PC-3 (cell line): ENCODE measurements at regions not wholly inside any gene's neighbourhood (a gene's known extent, or its start where the extent isn't known, plus 50 kb on each side); places are given as distances from the start of the nearest gene placed in this dataset.

Experiments used
- ATAC-seq: fragments of 200-7000 bp; cut with Tn5 transposase; 2 replicates; pipeline ENCODE4 v1.9.1; 2020; ENCODE audit warnings: mild to moderate bottlenecking, moderate library complexity
- BruUV-seq: library from RNA; stranded (reverse); fragments of 400-500 nt; replicated peaks from 2 replicates; lab custom pipeline; 2021; lab: Mats Ljungman, UMichigan
- CTCF ChIA-PET: fragments of 300-600 bp; sonication (Branson Sonifier 250); formaldehyde crosslinking; loops from one replicate; lab custom pipeline; 2022; ENCODE audit warnings: antibody characterized with exemption; lab: Charles Lee
- POLR2A ChIA-PET: fragments of 300-600 bp; sonication (Branson Sonifier 250); formaldehyde crosslinking; loops from one replicate; lab custom pipeline; 2022; ENCODE audit warnings: antibody characterized with exemption; ENCODE audit not compliant: unreplicated experiment; lab: Charles Lee
- DNase-seq: peaks from one replicate; pipeline ENCODE4 v3.0.0-alpha.2; 2015
- H2AFZ ChIP-seq: fragments of 300-600 bp; sonication (generic); 2 replicates; pipeline ENCODE4 v1.6.0; 2016; ENCODE audit warnings: antibody characterized with exemption, low read length
- H3F3A ChIP-seq: fragments of 300-600 bp; sonication (generic); one replicate; pipeline ENCODE4 v1.6.0; 2017; ENCODE audit warnings: antibody characterized with exemption, low read length, control low read depth, mild to moderate bottlenecking; ENCODE audit not compliant: unreplicated experiment
- H3K27ac ChIP-seq: fragments of 300-600 bp; sonication (generic); 2 replicates; pipeline ENCODE4 v1.5.1; 2016; ENCODE audit warnings: mild to moderate bottlenecking, low read length
- H3K27me3 ChIP-seq: fragments of 300-600 bp; sonication (generic); 2 replicates; pipeline ENCODE4 v1.6.1; 2016; ENCODE audit warnings: low read length, mixed read lengths
- H3K36me3 ChIP-seq: fragments of 300-600 bp; sonication (generic); 2 replicates; pipeline ENCODE4 v1.6.1; 2016; ENCODE audit warnings: low read depth, mixed run types, low read length, mixed read lengths
- H3K4me1 ChIP-seq: fragments of 300-600 bp; sonication (generic); 2 replicates; pipeline ENCODE4 v1.5.1; 2016; ENCODE audit warnings: low read length; ENCODE audit not compliant: insufficient read depth
- H3K4me2 ChIP-seq: fragments of 300-600 bp; sonication (generic); 2 replicates; pipeline ENCODE4 v1.6.0; 2016; ENCODE audit warnings: low read length
- H3K4me3 ChIP-seq: fragments of 300-600 bp; sonication (generic); 2 replicates; pipeline ENCODE4 v1.5.1; 2016; ENCODE audit warnings: mild to moderate bottlenecking, low read length, mixed read lengths
- H3K79me2 ChIP-seq: fragments of 300-600 bp; sonication (generic); 2 replicates; pipeline ENCODE4 v1.6.1; 2017; ENCODE audit warnings: low read length, mixed read lengths
- H3K9ac ChIP-seq: fragments of 300-600 bp; sonication (generic); 2 replicates; pipeline ENCODE4 v1.6.0; 2016; ENCODE audit warnings: mild to moderate bottlenecking, low read length
- H3K9me2 ChIP-seq: fragments of 300-600 bp; sonication (generic); replicated peaks from 2 replicates; pipeline ENCODE4 v1.6.1; 2016; ENCODE audit warnings: mixed run types, low read length, mixed read lengths
- H3K9me3 ChIP-seq: fragments of 300-600 bp; sonication (generic); 2 replicates; pipeline ENCODE4 v1.6.1; 2016; ENCODE audit warnings: low read length, mixed read lengths
- H4K20me1 ChIP-seq: fragments of 300-600 bp; sonication (generic); 2 replicates; pipeline ENCODE4 v1.6.1; 2016; ENCODE audit warnings: low read length, mixed read lengths
- EZH2 ChIP-seq: fragments of 300-600 bp; sonication (generic); IDR thresholded peaks from one replicate; pipeline ENCODE4 v1.6.1; 2017; ENCODE audit warnings: antibody characterized with exemption, mild to moderate bottlenecking, low read length; ENCODE audit not compliant: unreplicated experiment
- EZH2phosphoT487 ChIP-seq: fragments of 300-600 bp; sonication (generic); IDR thresholded peaks from 2 replicates; pipeline ENCODE4 v1.6.1; 2018; ENCODE audit warnings: mild to moderate bottlenecking, antibody characterized with exemption, low read length, borderline replicate concordance
- intact Hi-C: fragments of 100-400 bp; cut with micrococcal nuclease; formaldehyde crosslinking; loops from 2 replicates; pipeline ENCODE4 v1.9.0; 2023
- TF ChIP-seq, protein P1 (sequence below): fragments of 300-600 bp; sonication (generic); conservative IDR thresholded peaks from 2 replicates; pipeline ENCODE4 v1.5.1; 2017; ENCODE audit warnings: antibody characterized with exemption, low read depth, mild to moderate bottlenecking, low read length

DNA sequence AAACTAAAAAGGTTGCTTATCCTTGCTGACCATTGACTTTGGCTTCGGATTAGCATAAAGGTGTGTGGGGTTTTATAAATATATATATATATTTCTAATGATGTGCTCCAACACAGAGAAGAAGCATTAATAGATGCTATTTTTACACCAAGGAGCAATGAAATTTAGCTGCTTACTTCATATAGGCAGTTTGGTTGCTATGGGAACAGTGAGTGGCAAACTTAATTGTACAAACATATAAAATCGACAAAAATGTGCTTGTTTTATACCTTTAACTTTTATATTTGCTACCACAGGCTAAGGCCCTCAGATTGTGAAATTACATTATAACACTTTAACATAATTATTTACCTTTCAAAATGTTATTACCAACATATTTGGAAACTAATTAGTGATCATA lies 303.4 kb downstream of the SEC23A start:
- Histone ChIP-seq H3K36me3 (no peaks in the 10 kb centered on the region), H3K4me2 (no peak overlapping the region), H3F3A (no peaks in the 10 kb centered on the region), H3K9me2 (no peaks in the 10 kb centered on the region), H3K79me2 (no peaks in the 10 kb centered on the region), H4K20me1 (no peaks in the 10 kb centered on the region), H3K27ac (no peak overlapping the region), H3K27me3 (peaks cover 18% of the 10 kb centered on the region; the same call in 1 of the 2 replicates), H2AFZ (no peak overlapping the region), H3K4me3 (no peak overlapping the region), H3K9me3 (no peaks in the 10 kb centered on the region), H3K4me1 (no peaks in the 10 kb centered on the region), H3K9ac (no peak overlapping the region)
- TF ChIP-seq EZH2phosphoT487 (no peak), EZH2 (no peak)
- TF ChIP-seq, protein P1, sequence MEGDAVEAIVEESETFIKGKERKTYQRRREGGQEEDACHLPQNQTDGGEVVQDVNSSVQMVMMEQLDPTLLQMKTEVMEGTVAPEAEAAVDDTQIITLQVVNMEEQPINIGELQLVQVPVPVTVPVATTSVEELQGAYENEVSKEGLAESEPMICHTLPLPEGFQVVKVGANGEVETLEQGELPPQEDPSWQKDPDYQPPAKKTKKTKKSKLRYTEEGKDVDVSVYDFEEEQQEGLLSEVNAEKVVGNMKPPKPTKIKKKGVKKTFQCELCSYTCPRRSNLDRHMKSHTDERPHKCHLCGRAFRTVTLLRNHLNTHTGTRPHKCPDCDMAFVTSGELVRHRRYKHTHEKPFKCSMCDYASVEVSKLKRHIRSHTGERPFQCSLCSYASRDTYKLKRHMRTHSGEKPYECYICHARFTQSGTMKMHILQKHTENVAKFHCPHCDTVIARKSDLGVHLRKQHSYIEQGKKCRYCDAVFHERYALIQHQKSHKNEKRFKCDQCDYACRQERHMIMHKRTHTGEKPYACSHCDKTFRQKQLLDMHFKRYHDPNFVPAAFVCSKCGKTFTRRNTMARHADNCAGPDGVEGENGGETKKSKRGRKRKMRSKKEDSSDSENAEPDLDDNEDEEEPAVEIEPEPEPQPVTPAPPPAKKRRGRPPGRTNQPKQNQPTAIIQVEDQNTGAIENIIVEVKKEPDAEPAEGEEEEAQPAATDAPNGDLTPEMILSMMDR, result no peak
- ChIA-PET CTCF (no interaction called here), POLR2A (no interaction called here)
- ATAC-seq (no peak), DNase-seq (no peak)
- no TSS peak for BruUV-seq
- intact Hi-C loops, result no loop called here

DNA sequence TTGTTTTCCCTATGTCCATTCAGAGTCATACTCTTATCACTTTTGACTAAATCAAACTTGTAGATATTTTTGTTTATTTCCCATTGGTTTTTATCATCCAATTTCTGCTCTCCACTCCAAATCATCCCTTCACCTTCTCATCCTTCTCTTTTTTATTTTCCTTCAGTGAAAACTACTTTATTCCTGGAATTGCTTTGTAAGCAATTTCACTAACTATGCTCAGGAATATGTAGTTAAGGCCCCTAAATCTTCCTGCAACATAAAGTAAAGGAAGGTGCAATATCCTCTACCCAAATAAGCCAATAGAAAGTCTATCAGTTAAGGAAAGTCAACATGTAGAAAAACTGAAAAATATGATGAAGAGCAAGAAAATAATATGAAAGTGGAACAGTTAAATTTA lies 308.4 kb downstream of the SEC23A start:
- H3K27me3 ChIP-seq, result peaks cover 29% of the 10 kb centered on the region; the same call in 1 of the 2 replicates
- no peak overlapping the region for H2AFZ ChIP-seq
- TF ChIP-seq EZH2 (no peak), EZH2phosphoT487 (no peak)
- TF ChIP-seq, protein P1, result no peak
- no peaks in the 10 kb centered on the region for H3K79me2 ChIP-seq
- no peak for ATAC-seq
- no peaks in the 10 kb centered on the region for H4K20me1 ChIP-seq
- CTCF ChIA-PET, result interaction anchor here (0.6 kb wide), 1 partner anchor 192 kb away, joined by 3 read pairs; no protein-coding TSS in a partner anchor
- H3K9me2 ChIP-seq, result no peaks in the 10 kb centered on the region
- no peak for DNase-seq
- H3K9me3 ChIP-seq, result no peaks in the 10 kb centered on the region
- intact Hi-C loops, result no loop called here
- no peaks in the 10 kb centered on the region for H3K4me1 ChIP-seq
- H3K4me3 ChIP-seq, result no peak overlapping the region
- no TSS peak for BruUV-seq
- H3F3A ChIP-seq, result no peaks in the 10 kb centered on the region
- no peak overlapping the region for H3K4me2 ChIP-seq
- no peak overlapping the region for H3K27ac ChIP-seq
- no peaks in the 10 kb centered on the region for H3K36me3 ChIP-seq
- no peak overlapping the region for H3K9ac ChIP-seq
- POLR2A ChIA-PET, result no interaction called here

DNA sequence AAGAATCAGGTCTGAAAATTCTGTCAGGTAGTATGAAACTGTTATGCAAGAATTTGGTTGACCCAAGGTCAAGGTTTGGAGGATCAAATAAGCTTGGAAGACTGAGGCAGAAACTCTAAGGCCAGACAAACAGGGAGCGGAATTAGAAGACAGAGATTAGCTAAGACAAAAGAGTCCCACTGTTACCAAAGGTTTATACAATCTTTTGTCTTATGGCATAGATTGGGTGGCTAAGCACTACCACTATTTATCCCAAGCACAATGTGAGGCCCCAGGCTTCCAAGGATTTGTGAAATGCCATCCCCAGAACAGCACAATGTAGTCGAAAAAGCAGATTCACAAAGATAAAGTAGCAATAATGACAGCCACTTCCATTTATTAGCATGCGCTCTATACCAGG lies 311.2 kb downstream of the SEC23A start:
- no peaks in the 10 kb centered on the region for H3K9me2 ChIP-seq
- no peaks in the 10 kb centered on the region for H3K4me1 ChIP-seq
- no peak overlapping the region for H3K4me3 ChIP-seq
- no peak for ATAC-seq
- H3K9me3 ChIP-seq, result no peaks in the 10 kb centered on the region
- no peaks in the 10 kb centered on the region for H3F3A ChIP-seq
- peaks cover 31% of the 10 kb centered on the region; the same call in 1 of the 2 replicates for H3K27me3 ChIP-seq
- intact Hi-C loops, result no loop called here
- H3K36me3 ChIP-seq, result no peaks in the 10 kb centered on the region
- H3K79me2 ChIP-seq, result no peaks in the 10 kb centered on the region
- no peak overlapping the region for H2AFZ ChIP-seq
- BruUV-seq, result no TSS peak
- TF ChIP-seq, protein P1, result no peak
- TF ChIP-seq EZH2 (no peak), EZH2phosphoT487 (no peak)
- no peaks in the 10 kb centered on the region for H4K20me1 ChIP-seq
- CTCF ChIA-PET, result no interaction called here
- no peak for DNase-seq
- H3K27ac ChIP-seq, result no peak overlapping the region
- POLR2A ChIA-PET, result no interaction called here
- no peak overlapping the region for H3K9ac ChIP-seq
- no peak overlapping the region for H3K4me2 ChIP-seq
